Activated naive CD4-positive, alpha-beta T cell treated with anti-CD3 and anti-CD28 coated beads, Interleukin-2, amount 10 ng/mL, durations not matched to agents 7 days and 5 days (primary cell): ENCODE measurements at regions not wholly inside any gene's neighbourhood (a gene's known extent, or its start where the extent isn't known, plus 50 kb on each side); places are given as distances from the start of the nearest gene placed in this dataset.

Experiments
- CTCF ChIA-PET: fragments of 350-600 bp; sonication (Branson Sonifier 250); formaldehyde crosslinking; loops from one replicate; lab custom pipeline; 2021; ENCODE audit warnings: antibody characterized with exemption; lab: Charles Lee
- DNase-seq: peaks from one replicate; pipeline ENCODE4 v3.0.0-alpha.2; 2020
- H3K27ac Mint-ChIP-seq: one replicate; pipeline ENCODE4 v1.8.0; 2021; ENCODE audit warnings: mild to moderate bottlenecking, moderate library complexity, mixed read lengths
- H3K27me3 Mint-ChIP-seq: one replicate; pipeline ENCODE4 v1.8.0; 2021; ENCODE audit warnings: mild to moderate bottlenecking, mixed read lengths
- H3K36me3 Mint-ChIP-seq: one replicate; pipeline ENCODE4 v1.8.0; 2021; ENCODE audit warnings: mixed read lengths
- H3K4me1 Mint-ChIP-seq: one replicate; pipeline ENCODE4 v1.8.0; 2021; ENCODE audit warnings: mixed read lengths
- H3K4me3 Mint-ChIP-seq: one replicate; pipeline ENCODE4 v1.8.0; 2021; ENCODE audit warnings: mild to moderate bottlenecking, moderate library complexity, mixed read lengths
- H3K9me3 Mint-ChIP-seq: one replicate; pipeline ENCODE4 v1.8.0; 2021; ENCODE audit warnings: mixed read lengths

DNA sequence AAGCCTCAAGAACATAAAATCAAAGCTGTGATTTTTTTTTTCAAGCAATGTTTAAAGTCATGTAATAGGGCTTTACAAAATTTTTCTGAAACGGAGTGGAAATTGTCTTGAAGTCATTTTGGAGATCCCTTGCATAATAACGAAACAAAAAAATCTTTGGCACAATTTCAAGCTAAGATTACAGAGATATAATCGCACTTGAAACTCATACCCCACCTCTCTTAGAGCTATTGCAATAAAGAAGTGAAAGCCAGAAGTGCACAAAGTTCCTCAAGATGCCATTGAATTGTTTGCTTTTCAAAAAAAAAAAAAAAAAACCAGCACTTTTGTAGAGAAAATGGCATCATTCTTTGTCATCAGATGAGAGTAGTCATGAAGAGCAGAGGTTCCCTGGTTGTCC is 152.3 kb downstream of the PAX3 start:
- Mint-ChIP-seq H3K27me3 (no peaks in the 10 kb centered on the region), H3K9me3 (peaks cover 8% of the 10 kb centered on the region)
- CTCF ChIA-PET, result no interaction called here

DNA sequence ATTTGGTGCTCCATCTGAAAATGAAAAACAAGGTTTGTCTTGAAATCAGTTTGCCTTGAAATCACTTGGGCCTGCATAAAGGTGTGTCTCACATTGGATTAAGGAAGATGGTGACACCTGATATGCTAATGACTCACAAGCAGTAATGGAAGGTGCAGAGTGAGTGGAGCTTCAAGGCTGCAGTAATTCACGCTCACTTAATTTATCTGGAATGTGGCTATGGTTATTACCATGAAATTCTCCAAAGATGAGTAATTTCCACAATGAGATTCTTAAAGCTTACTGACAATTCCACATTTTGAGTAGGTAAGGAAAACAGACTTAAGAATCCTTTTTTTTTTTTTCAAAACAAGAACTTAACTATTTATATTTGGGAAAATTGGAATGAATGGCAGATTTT is 156.8 kb downstream of the PAX3 start:
- Mint-ChIP-seq H3K4me1 (no peaks in the 10 kb centered on the region), H3K9me3 (peaks cover 4% of the 10 kb centered on the region), H3K36me3 (no peaks in the 10 kb centered on the region), H3K27ac (no peak overlapping the region), H3K4me3 (no peak overlapping the region), H3K27me3 (no peaks in the 10 kb centered on the region)
- CTCF ChIA-PET, result no interaction called here
- DNase-seq, result no peak

More for the DNA sequence above, 152.3 kb downstream of the PAX3 start:
- Mint-ChIP-seq H3K27ac (no peak overlapping the region), H3K4me1 (no peaks in the 10 kb centered on the region), H3K4me3 (no peak overlapping the region), H3K36me3 (no peaks in the 10 kb centered on the region)
- no peak for DNase-seq

DNA sequence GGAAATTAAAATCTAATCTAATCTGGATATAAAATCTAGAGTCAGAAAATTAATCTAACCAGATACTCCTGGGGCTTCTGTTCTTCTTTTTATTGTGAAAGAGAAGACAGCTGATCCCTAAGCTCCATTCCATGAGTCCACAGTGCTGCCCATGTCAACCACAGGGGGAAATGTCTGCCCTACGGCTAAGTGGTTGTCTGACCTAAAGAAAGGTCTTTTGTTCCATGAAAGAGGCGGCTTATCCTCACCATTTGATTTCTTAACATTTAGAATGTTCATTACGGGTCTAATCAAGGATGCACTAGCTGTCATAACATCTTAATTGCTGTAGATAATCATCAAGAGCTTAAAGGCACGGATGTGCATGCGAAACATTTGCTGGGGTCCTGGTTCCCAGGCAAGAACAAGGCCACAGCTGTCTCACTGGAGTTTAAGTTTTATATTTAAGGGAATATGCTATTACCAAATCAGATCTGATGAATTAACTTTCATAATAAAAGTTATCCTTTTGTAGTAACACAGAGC is 162.6 kb downstream of the PAX3 start:
- CTCF ChIA-PET, result no interaction called here
- DNase-seq, result no peak
- Mint-ChIP-seq H3K9me3 (no peaks in the 10 kb centered on the region), H3K27me3 (no peaks in the 10 kb centered on the region), H3K4me1 (no peaks in the 10 kb centered on the region), H3K4me3 (no peak overlapping the region), H3K27ac (no peak overlapping the region), H3K36me3 (no peaks in the 10 kb centered on the region)

- Mint-ChIP-seq H3K36me3 (no peaks in the 10 kb centered on the region), H3K27ac (no peak overlapping the region), H3K4me3 (no peak overlapping the region), H3K4me1 (no peaks in the 10 kb centered on the region), H3K27me3 (no peaks in the 10 kb centered on the region), H3K9me3 (no peaks in the 10 kb centered on the region)
- CTCF ChIA-PET, result no interaction called here
- DNase-seq, result no peak
These were observed 164.1 kb downstream of the PAX3 start for GRCh38 chr2:222134654-222135053.

DNA sequence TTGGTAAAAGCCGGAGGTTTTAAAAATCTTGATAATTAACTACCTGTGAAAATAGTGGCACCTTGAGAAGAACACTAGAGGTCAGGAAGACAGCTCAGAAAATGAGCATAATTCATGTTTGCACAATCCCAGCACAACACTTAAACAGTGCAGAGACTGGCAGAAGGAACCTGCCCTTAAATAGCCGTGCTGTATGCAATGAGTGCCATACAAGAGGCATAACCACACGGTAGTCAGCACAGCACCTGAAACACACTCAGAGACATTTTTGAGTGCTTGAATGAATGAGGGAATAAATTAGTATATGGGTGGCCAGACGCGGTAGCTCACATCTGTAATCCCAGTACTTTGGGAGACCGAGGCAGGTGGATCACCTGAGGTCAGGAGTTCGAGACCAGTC is 164.9 kb downstream of the PAX3 start:
- CTCF ChIA-PET, result no interaction called here
- Mint-ChIP-seq H3K27me3 (no peaks in the 10 kb centered on the region), H3K4me1 (no peaks in the 10 kb centered on the region), H3K36me3 (no peaks in the 10 kb centered on the region), H3K27ac (no peak overlapping the region), H3K9me3 (no peaks in the 10 kb centered on the region), H3K4me3 (no peak overlapping the region)
- DNase-seq, result no peak

DNA sequence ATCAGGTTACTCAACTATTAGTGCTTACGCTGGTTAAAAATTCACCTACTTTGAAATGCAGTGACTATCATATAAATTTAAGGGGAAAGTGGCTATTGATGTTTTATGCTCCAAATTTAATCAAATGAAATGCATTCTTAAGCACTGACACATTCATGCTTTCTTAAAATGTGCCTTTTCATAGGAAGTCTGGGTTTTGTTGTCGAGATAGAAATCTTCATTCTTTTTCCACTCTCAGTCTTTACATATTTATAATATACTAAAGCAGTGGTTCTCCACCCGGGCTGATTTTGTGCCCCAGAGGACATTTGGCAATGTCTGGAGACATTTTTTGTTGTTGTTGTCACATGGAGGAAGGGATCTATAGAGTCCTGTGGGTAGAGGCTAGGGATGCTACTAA is 167.9 kb downstream of the PAX3 start:
- CTCF ChIA-PET, result no interaction called here
- H3K4me1 Mint-ChIP-seq, result no peaks in the 10 kb centered on the region
- H3K9me3 Mint-ChIP-seq, result no peaks in the 10 kb centered on the region
- no peak overlapping the region for H3K4me3 Mint-ChIP-seq
- DNase-seq, result no peak
- H3K36me3 Mint-ChIP-seq, result no peaks in the 10 kb centered on the region
- no peak overlapping the region for H3K27ac Mint-ChIP-seq
- H3K27me3 Mint-ChIP-seq, result no peaks in the 10 kb centered on the region

DNA sequence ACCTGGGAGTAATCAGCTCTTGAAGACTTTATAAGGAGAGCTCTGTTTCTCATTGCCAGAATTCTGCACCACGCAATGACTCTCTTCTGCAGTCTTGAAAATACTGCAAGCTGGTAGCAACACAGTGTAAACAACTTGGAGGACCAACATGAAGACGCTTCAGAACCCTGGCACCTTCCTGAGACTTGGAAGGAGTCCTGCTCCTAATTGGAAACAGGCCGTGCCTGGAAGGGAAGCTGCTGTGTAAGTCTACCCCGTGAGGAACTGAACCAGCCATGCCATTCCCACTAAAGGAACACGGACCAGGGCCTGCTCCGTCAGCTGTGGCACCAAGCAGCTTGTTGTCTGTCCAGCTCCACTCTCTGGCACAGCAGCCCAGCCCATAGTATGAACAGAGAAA is 171.1 kb downstream of the PAX3 start:
- CTCF ChIA-PET, result no interaction called here
- Mint-ChIP-seq H3K9me3 (no peaks in the 10 kb centered on the region), H3K27me3 (no peaks in the 10 kb centered on the region), H3K4me3 (no peak overlapping the region), H3K4me1 (no peaks in the 10 kb centered on the region), H3K27ac (no peak overlapping the region), H3K36me3 (no peaks in the 10 kb centered on the region)
- no peak for DNase-seq

DNA sequence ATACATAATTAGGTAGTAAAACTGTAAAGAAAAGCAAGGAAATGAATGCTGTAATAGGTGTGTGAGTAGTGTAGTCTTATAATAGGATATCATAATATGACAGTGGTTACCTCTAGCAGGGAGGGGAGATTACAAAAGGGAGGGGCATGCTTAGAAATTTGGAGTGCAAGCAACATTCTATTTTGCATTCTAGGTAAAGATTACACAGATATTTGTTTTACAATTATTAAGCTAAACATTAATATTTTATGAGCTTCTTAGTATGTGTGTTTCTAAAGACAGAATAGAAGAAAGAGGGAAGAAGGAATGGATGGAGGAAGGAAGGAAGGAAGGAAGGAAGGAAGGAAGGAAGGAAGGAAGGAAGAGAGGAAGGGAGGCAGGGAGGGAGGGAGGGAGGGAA is 177.9 kb downstream of the PAX3 start:
- no peak for DNase-seq
- Mint-ChIP-seq H3K36me3 (no peaks in the 10 kb centered on the region), H3K27ac (no peak overlapping the region), H3K9me3 (no peaks in the 10 kb centered on the region), H3K4me1 (no peaks in the 10 kb centered on the region), H3K27me3 (no peaks in the 10 kb centered on the region), H3K4me3 (no peak overlapping the region)
- CTCF ChIA-PET, result no interaction called here

DNA sequence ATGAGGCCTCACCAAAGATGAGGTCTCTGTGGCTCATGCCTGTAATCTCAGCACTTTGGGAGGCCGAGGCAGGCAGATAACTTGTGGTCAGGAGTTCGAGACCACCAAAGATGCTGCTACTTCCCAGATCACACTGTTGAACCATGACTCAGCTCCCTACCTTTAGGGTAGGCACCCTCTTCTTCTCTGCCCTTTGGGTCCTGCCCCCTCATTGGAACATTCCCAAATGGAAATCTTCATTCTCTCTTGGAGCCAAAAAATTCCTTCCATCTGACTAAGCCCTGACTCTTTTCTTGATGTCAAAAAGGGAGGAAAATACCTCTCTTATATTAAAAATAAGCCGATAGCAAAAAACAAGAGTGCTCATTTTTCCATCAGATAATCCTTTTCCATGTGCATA is 183.5 kb downstream of the PAX3 start:
- Mint-ChIP-seq H3K36me3 (no peaks in the 10 kb centered on the region), H3K4me3 (no peak overlapping the region), H3K27ac (no peak overlapping the region), H3K27me3 (no peaks in the 10 kb centered on the region), H3K9me3 (peaks cover 2% of the 10 kb centered on the region), H3K4me1 (no peaks in the 10 kb centered on the region)
- DNase-seq, result no peak
- CTCF ChIA-PET, result no interaction called here

DNA sequence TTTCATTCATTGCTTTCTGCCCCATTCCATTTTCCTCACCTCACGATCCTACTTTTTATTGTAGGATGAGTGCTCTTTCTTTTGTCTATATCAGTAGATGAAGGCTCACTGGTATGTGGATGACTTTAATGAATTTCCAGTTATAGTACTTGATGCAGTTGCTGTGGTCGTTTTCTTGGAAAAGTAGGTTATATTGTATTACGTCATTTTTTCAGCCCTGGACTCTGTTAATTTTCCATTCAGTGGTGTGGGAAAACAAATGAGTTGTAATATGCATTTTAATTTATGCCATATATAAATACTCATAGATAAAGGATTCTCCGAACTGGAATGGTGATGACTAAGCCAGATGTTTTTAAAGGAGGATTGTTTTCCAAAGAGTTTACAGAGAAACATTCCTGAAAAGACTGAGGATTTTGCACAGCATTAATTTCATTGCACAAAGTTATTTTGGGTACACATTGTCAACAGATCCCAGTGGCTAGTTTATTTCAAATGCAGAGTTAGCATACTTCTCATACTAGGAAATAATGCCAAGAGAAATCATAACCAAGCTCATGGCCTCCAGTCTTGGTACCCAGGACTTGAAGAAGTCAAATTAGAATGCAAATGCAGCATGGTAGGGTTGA is 189.7 kb downstream of the PAX3 start:
- no peak overlapping the region for H3K27ac Mint-ChIP-seq
- no peaks in the 10 kb centered on the region for H3K4me1 Mint-ChIP-seq
- H3K27me3 Mint-ChIP-seq, result no peaks in the 10 kb centered on the region
- CTCF ChIA-PET, result no interaction called here
- no peak for DNase-seq
- H3K9me3 Mint-ChIP-seq, result peaks cover under 1% of the 10 kb centered on the region
- H3K36me3 Mint-ChIP-seq, result no peaks in the 10 kb centered on the region
- H3K4me3 Mint-ChIP-seq, result no peak overlapping the region

GRCh38 chr2:222108497-222108896 is 190.3 kb downstream of the PAX3 start:
- CTCF ChIA-PET, result no interaction called here
- Mint-ChIP-seq H3K27me3 (no peaks in the 10 kb centered on the region), H3K4me1 (no peaks in the 10 kb centered on the region), H3K27ac (no peak overlapping the region), H3K36me3 (no peaks in the 10 kb centered on the region), H3K9me3 (no peaks in the 10 kb centered on the region), H3K4me3 (no peak overlapping the region)
- DNase-seq, result no peak

DNA sequence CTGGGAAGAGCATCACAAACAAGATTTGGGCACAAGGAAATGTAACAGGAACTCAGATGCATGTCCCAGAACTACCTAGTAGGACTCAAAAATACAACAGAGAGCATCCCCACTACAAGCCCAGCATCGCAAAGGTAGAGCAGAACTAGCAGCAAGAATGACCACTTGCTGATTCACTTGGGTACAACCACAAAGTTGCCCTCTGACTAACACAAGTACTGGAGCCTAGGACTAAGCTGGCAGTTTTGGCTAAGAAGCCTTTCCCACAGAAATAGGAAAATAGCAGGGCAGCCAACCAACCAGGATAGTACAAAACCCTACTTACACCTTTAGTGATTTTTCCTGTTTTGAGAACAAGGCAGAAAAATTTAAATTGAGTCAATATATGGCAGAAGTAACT is 193.8 kb downstream of the PAX3 start:
- Mint-ChIP-seq H3K4me3 (no peak overlapping the region), H3K27me3 (no peaks in the 10 kb centered on the region), H3K9me3 (no peaks in the 10 kb centered on the region), H3K27ac (no peak overlapping the region), H3K36me3 (no peaks in the 10 kb centered on the region), H3K4me1 (no peaks in the 10 kb centered on the region)
- CTCF ChIA-PET, result no interaction called here
- no peak for DNase-seq

GRCh38 chr2:222102575-222103349 is 196.0 kb downstream of the PAX3 start:
- Mint-ChIP-seq H3K4me1 (no peaks in the 10 kb centered on the region), H3K27me3 (no peaks in the 10 kb centered on the region), H3K36me3 (no peaks in the 10 kb centered on the region), H3K4me3 (no peak overlapping the region), H3K9me3 (no peaks in the 10 kb centered on the region), H3K27ac (no peak overlapping the region)
- no peak for DNase-seq
- CTCF ChIA-PET, result no interaction called here

GRCh38 chr2:222100704-222101699 is 197.8 kb downstream of the PAX3 start:
- Mint-ChIP-seq H3K4me3 (no peak overlapping the region), H3K9me3 (no peaks in the 10 kb centered on the region), H3K4me1 (no peaks in the 10 kb centered on the region), H3K36me3 (no peaks in the 10 kb centered on the region), H3K27ac (no peak overlapping the region), H3K27me3 (no peaks in the 10 kb centered on the region)
- CTCF ChIA-PET, result no interaction called here
- DNase-seq, result no peak
